IMR-90 (cell line): ENCODE measurements at regions not wholly inside any gene's neighbourhood (a gene's known extent, or its start where the extent isn't known, plus 50 kb on each side); places are given as distances from the start of the nearest gene placed in this dataset.
A peak's percentile ranks its signal among the peaks of the same experiment; 100 is the strongest.

ENCODE experiments used
- ATAC-seq: fragments of 200-7000 bp; cut with Tn5 transposase; 2 replicates; pipeline ENCODE4 v1.9.1; 2020; ENCODE audit warnings: low read depth, mild to moderate bottlenecking, moderate library complexity
- BruUV-seq: library from RNA; stranded (reverse); fragments of 400-500 nt; replicated peaks from 2 replicates; lab custom pipeline; 2021; lab: Mats Ljungman, UMichigan
- CTCF ChIA-PET: fragments of 300-600 bp; formaldehyde crosslinking; extraction: SDS; loops from one replicate; lab custom pipeline; 2021; ENCODE audit warnings: antibody characterized with exemption; lab: Yijun Ruan, JAX
- POLR2A ChIA-PET: fragments of 300-600 bp; sonication (Branson Sonifier 250); formaldehyde crosslinking; loops from one replicate; lab custom pipeline; 2022; ENCODE audit warnings: antibody characterized with exemption; ENCODE audit not compliant: unreplicated experiment; lab: Charles Lee
- DNase-seq: peaks from one replicate; pipeline ENCODE4 v3.0.0; 2013
- H2AFZ ChIP-seq: replicated peaks from 2 replicates; pipeline ENCODE3; 2013; ENCODE audit warnings: low read length, mild to moderate bottlenecking; ENCODE audit not compliant: poor library complexity
- H2AK5ac ChIP-seq: 2 replicates; pipeline ENCODE4 v1.6.1; 2013; ENCODE audit warnings: low read depth, low read length, inconsistent platforms
- H2AK9ac ChIP-seq: replicated peaks from 2 replicates; pipeline ENCODE3; 2013; ENCODE audit warnings: mild to moderate bottlenecking, low read depth, low read length, moderate library complexity; ENCODE audit not compliant: poor library complexity
- H2BK120ac ChIP-seq: 2 replicates; pipeline ENCODE4 v1.6.1; 2013; ENCODE audit warnings: low read depth, low read length, inconsistent platforms
- H2BK15ac ChIP-seq: 3 replicates; pipeline ENCODE4 v1.6.1; 2013; ENCODE audit warnings: low read depth, low read length, inconsistent platforms
- H2BK20ac ChIP-seq: 2 replicates; pipeline ENCODE4 v1.6.1; 2013; ENCODE audit warnings: low read depth, mild to moderate bottlenecking, inconsistent platforms, low read length, moderate library complexity
- H2BK5ac ChIP-seq: 2 replicates; pipeline ENCODE4 v1.6.1; 2013; ENCODE audit warnings: mild to moderate bottlenecking, low read depth, low read length, inconsistent platforms; ENCODE audit not compliant: poor library complexity, severe bottlenecking
- H3K14ac ChIP-seq: replicated peaks from 2 replicates; pipeline ENCODE4 v1.6.1; 2013; ENCODE audit warnings: low read depth, low read length, inconsistent platforms
- H3K18ac ChIP-seq: 2 replicates; pipeline ENCODE4 v1.6.1; 2013; ENCODE audit warnings: low read depth, low read length, control low read depth
- H3K23ac ChIP-seq: 2 replicates; pipeline ENCODE4 v1.6.1; 2013; ENCODE audit warnings: low read depth, low read length, inconsistent platforms
- H3K27ac ChIP-seq: 2 replicates; pipeline ENCODE4 v1.5.1; 2013; ENCODE audit warnings: mild to moderate bottlenecking, control low read depth, low read length; ENCODE audit not compliant: insufficient read depth
- H3K27me3 ChIP-seq: 2 replicates; pipeline ENCODE4 v1.6.1; 2013; ENCODE audit warnings: low read length; ENCODE audit not compliant: control insufficient read depth, insufficient read depth
- H3K36me3 ChIP-seq: 2 replicates; pipeline ENCODE4 v1.6.1; 2013; ENCODE audit warnings: low read length, mixed read lengths; ENCODE audit not compliant: control insufficient read depth, insufficient read depth
- H3K4ac ChIP-seq: 2 replicates; pipeline ENCODE4 v1.6.1; 2013; ENCODE audit warnings: low read depth, low read length, inconsistent platforms
- H3K4me1 ChIP-seq: 2 replicates; pipeline ENCODE4 v1.6.1; 2013; ENCODE audit warnings: low read length, mixed read lengths; ENCODE audit not compliant: control insufficient read depth, insufficient read depth
- H3K4me2 ChIP-seq: 2 replicates; pipeline ENCODE4 v1.6.1; 2013; ENCODE audit warnings: low read depth, mild to moderate bottlenecking, control low read depth, low read length, moderate library complexity
- H3K4me3 ChIP-seq: 2 replicates; pipeline ENCODE4 v1.5.1; 2013; ENCODE audit warnings: low read depth, mild to moderate bottlenecking, control low read depth, low read length, moderate library complexity; ENCODE audit not compliant: insufficient read depth
- H3K56ac ChIP-seq: 2 replicates; pipeline ENCODE4 v1.6.1; 2013; ENCODE audit warnings: low read length, inconsistent platforms; ENCODE audit not compliant: insufficient read depth; ENCODE audit errors: extremely low read depth
- H3K79me1 ChIP-seq, 2 experiments: 2 replicates each; pipeline ENCODE4 v1.6.1; 2013; ENCODE audit warnings: low read length in 2 of 2, inconsistent platforms in 1 of 2, low read depth in 1 of 2
- H3K9ac ChIP-seq: 2 replicates; pipeline ENCODE4 v1.6.1; 2013; ENCODE audit warnings: low read depth, low read length, control low read depth
- H3K9me1 ChIP-seq: 2 replicates; pipeline ENCODE4 v1.6.1; 2013; ENCODE audit warnings: low read length, inconsistent platforms; ENCODE audit not compliant: insufficient read depth
- H3K9me3 ChIP-seq: 2 replicates; pipeline ENCODE4 v1.6.1; 2013; ENCODE audit warnings: low read length; ENCODE audit not compliant: control insufficient read depth, insufficient read depth
- H4K20me1 ChIP-seq: 2 replicates; pipeline ENCODE4 v1.6.1; 2013; ENCODE audit warnings: low read length, inconsistent platforms; ENCODE audit not compliant: insufficient read depth
- H4K5ac ChIP-seq: 2 replicates; pipeline ENCODE4 v1.6.1; 2013; ENCODE audit warnings: mild to moderate bottlenecking, low read depth, low read length, control low read depth
- H4K8ac ChIP-seq, 2 experiments: 2 replicates each; pipeline ENCODE4 v1.6.1; 2013; ENCODE audit warnings: low read depth in 2 of 2, low read length in 2 of 2, control low read depth in 1 of 2, inconsistent platforms in 1 of 2
- H4K91ac ChIP-seq: 2 replicates; pipeline ENCODE4 v1.6.1; 2013; ENCODE audit warnings: low read depth, low read length, inconsistent platforms; ENCODE audit not compliant: insufficient read depth
- BHLHE40 ChIP-seq: fragments of 150-350 bp; IDR thresholded peaks from 2 replicates; pipeline ENCODE4 v1.6.1; 2016; ENCODE audit warnings: mild to moderate bottlenecking, low read depth, low read length
- CEBPB ChIP-seq: IDR thresholded peaks from 2 replicates; pipeline ENCODE4 v1.6.1; 2012; ENCODE audit warnings: low read depth, low read length, improper control_type of control experiment
- CHD1 ChIP-seq: IDR thresholded peaks from 2 replicates; pipeline ENCODE4 v1.6.1; 2012; ENCODE audit warnings: low read depth, low read length, improper control_type of control experiment
- CTCF ChIP-seq: conservative IDR thresholded peaks from 2 replicates; pipeline ENCODE4 v1.5.1; 2012; ENCODE audit warnings: mild to moderate bottlenecking, low read depth, low read length, improper control_type of control experiment
- ELK1 ChIP-seq: fragments of 150-350 bp; IDR thresholded peaks from 2 replicates; pipeline ENCODE4 v1.6.1; 2016; ENCODE audit warnings: low read depth, mild to moderate bottlenecking, low read length, moderate library complexity, borderline replicate concordance
- MAFK ChIP-seq: IDR thresholded peaks from 2 replicates; pipeline ENCODE4 v1.6.1; 2012; ENCODE audit warnings: low read depth, low read length, improper control_type of control experiment
- MXI1 ChIP-seq: IDR thresholded peaks from 2 replicates; pipeline ENCODE4 v1.6.1; 2012; ENCODE audit warnings: low read depth, mild to moderate bottlenecking, low read length, moderate library complexity, borderline replicate concordance
- NFE2L2 ChIP-seq: fragments of 150-350 bp; IDR thresholded peaks from 2 replicates; pipeline ENCODE4 v1.6.1; 2016; ENCODE audit warnings: low read depth, mild to moderate bottlenecking, low read length
- RAD21 ChIP-seq: IDR thresholded peaks from 2 replicates; pipeline ENCODE4 v1.6.1; 2012; ENCODE audit warnings: low read length, improper control_type of control experiment
- RCOR1 ChIP-seq: IDR thresholded peaks from 2 replicates; pipeline ENCODE4 v1.6.1; 2012; ENCODE audit warnings: mild to moderate bottlenecking, low read length, improper control_type of control experiment; ENCODE audit not compliant: insufficient replicate concordance
- RFX5 ChIP-seq: IDR thresholded peaks from 2 replicates; pipeline ENCODE4 v1.8.0; 2012; ENCODE audit warnings: low read depth, mild to moderate bottlenecking, low read length, moderate library complexity
- USF2 ChIP-seq: fragments of 150-350 bp; IDR thresholded peaks from 2 replicates; pipeline ENCODE4 v1.6.1; 2017; ENCODE audit warnings: mild to moderate bottlenecking, antibody characterized with exemption, low read length, low read depth
- dilution Hi-C: fragments of 300-500 bp; cut with HindIII; formaldehyde crosslinking; loops from one replicate; pipeline ENCODE4 v1.14.3; 2018; ENCODE audit warnings: low sequenced_read_pairs; ENCODE audit not compliant: unreplicated experiment
- in situ Hi-C: fragments of 300-500 bp; cut with MboI; formaldehyde crosslinking; loops from 3 replicates; pipeline ENCODE4 v1.14.3; 2019; ENCODE audit warnings: low sequenced_read_pairs, inconsistent platforms, mixed read lengths
- intact Hi-C: fragments of 100-400 bp; cut with micrococcal nuclease; formaldehyde crosslinking; loops from 2 replicates; pipeline ENCODE4 v1.10.0; 2022

- Histone ChIP-seq H3K9me3 (no peaks in the 10 kb centered on the region), H3K9me1 (no peaks in the 10 kb centered on the region), H3K4me2 (no peak overlapping the region), H2BK15ac (peak overlapping the region; percentile 73; the same call in 2 of the 3 replicates), H4K8ac (peak overlapping the region; percentile 33 to 39; a peak in 1 of 4 replicates), H2AK9ac (no peak overlapping the region), H2BK5ac (no peak overlapping the region), H2AFZ (no peak overlapping the region), H3K18ac (peak overlapping the region; percentile 67; the same call in 1 of the 2 replicates), H2BK20ac (peak overlapping the region; percentile 76), H3K4me3 (no peak overlapping the region), H3K23ac (no peak overlapping the region), H3K56ac (no peak overlapping the region), H3K27ac (no peak overlapping the region), H3K36me3 (no peaks in the 10 kb centered on the region), H3K79me1 (no peaks in the 10 kb centered on the region), H2AK5ac (peak overlapping the region; percentile 43; the same call in 1 of the 2 replicates), H4K20me1 (no peaks in the 10 kb centered on the region), H2BK120ac (peak overlapping the region; percentile 68; the same call in 1 of the 2 replicates), H4K91ac (no peak overlapping the region; the same call in 1 of the 2 replicates), H4K5ac (peak overlapping the region; percentile 1; the same call in 1 of the 2 replicates), H3K14ac (0 out of 2 replicates have a peak overlapping the region, but pooled peaks have one; percentile 7), H3K4ac (peak overlapping the region; percentile 39), H3K27me3 (no peaks in the 10 kb centered on the region), H3K9ac (no peak overlapping the region), H3K4me1 (peaks cover 14% of the 10 kb centered on the region)
- in situ Hi-C loops, result loop anchor here (25.0 kb wide), 2 partner anchors 249 to 1426 kb away; no protein-coding TSS in a partner anchor
- no TSS peak for BruUV-seq
- ATAC-seq, result no peak
- CTCF ChIA-PET, result interaction anchor here (1.2 kb wide), 1 partner anchor 257 kb away, joined by 4 read pairs; no protein-coding TSS in a partner anchor
- TF ChIP-seq RAD21 (no peak), CTCF (no peak), NFE2L2 (no peak), CHD1 (no peak), USF2 (no peak), RFX5 (no peak), CEBPB (no peak), MXI1 (no peak), MAFK (no peak), ELK1 (no peak), BHLHE40 (no peak), RCOR1 (no peak)
- no peak for DNase-seq
- dilution Hi-C loops, result no loop called here
- intact Hi-C loops, result no loop called here
- POLR2A ChIA-PET, result no interaction called here
These were observed 283.7 kb upstream of the BOD1L1 start for GRCh38 chr4:13911256-13911655.
